Keratinocyte (primary cell): ENCODE measurements at regions not wholly inside any gene's neighbourhood (a gene's known extent, or its start where the extent isn't known, plus 50 kb on each side); places are given as distances from the start of the nearest gene placed in this dataset.

Experiments
- DNase-seq: peaks from one replicate; pipeline ENCODE4 v3.0.0-alpha.2; 2011; ENCODE audit warnings: low read depth, missing footprints, low spot score
- FAIRE-seq: peaks from 2 replicates; lab custom pipeline; 2011; peaks lifted over from hg19 to GRCh38; lab: Jason Lieb, UNC
- H2AFZ ChIP-seq: 2 replicates; pipeline ENCODE4 v1.6.0; 2012; ENCODE audit warnings: low read length, control low read depth, inconsistent platforms; ENCODE audit not compliant: control insufficient read depth
- H3K27ac ChIP-seq: 2 replicates; pipeline ENCODE4 v1.5.1; 2011; ENCODE audit warnings: low read length; ENCODE audit not compliant: control insufficient read depth, insufficient read depth
- H3K27me3 ChIP-seq: 3 replicates; pipeline ENCODE4 v1.6.0; 2011; ENCODE audit warnings: low read length; ENCODE audit not compliant: control insufficient read depth, insufficient read depth; ENCODE audit errors: extremely low read depth
- H3K36me3 ChIP-seq, 2 experiments: 2 replicates in 1 of 2; 3 replicates in 1 of 2; pipeline ENCODE4 v1.5.1; 2011; ENCODE audit warnings: low read length in 2 of 2, mild to moderate bottlenecking in 1 of 2; ENCODE audit not compliant: control insufficient read depth in 2 of 2, insufficient read depth in 2 of 2; ENCODE audit errors: extremely low read depth in 1 of 2
- H3K4me1 ChIP-seq: 3 replicates; pipeline ENCODE4 v1.5.1; 2011; ENCODE audit warnings: low read length; ENCODE audit not compliant: control insufficient read depth, insufficient read depth; ENCODE audit errors: extremely low read depth
- H3K4me2 ChIP-seq: 3 replicates; pipeline ENCODE4 v1.6.0; 2011; ENCODE audit warnings: low read depth, low read length; ENCODE audit not compliant: control insufficient read depth, insufficient read depth; ENCODE audit errors: extremely low read depth
- H3K4me3 ChIP-seq, 3 experiments: fragments of 200-600 bp in 1 of 3; sonication (generic) in 1 of 3; 2 replicates in 2 of 3; 3 replicates in 1 of 3; pipeline ENCODE4 v1.5.1; 2011 to 2016; ENCODE audit warnings: low read length in 3 of 3, mild to moderate bottlenecking in 3 of 3, control low read depth in 2 of 3, inconsistent platforms in 1 of 3, low read depth in 1 of 3, mixed read lengths in 1 of 3, mixed run types in 1 of 3, moderate library complexity in 1 of 3; ENCODE audit not compliant: control insufficient read depth in 2 of 3, insufficient read depth in 2 of 3; ENCODE audit errors: extremely low read depth in 1 of 3
- H3K79me2 ChIP-seq: 2 replicates; pipeline ENCODE4 v1.6.0; 2012; ENCODE audit warnings: low read length; ENCODE audit not compliant: control insufficient read depth, insufficient read depth
- H3K9ac ChIP-seq: 3 replicates; pipeline ENCODE4 v1.6.0; 2011; ENCODE audit warnings: low read length; ENCODE audit not compliant: control insufficient read depth, insufficient read depth; ENCODE audit errors: extremely low read depth
- H3K9me1 ChIP-seq: 3 replicates; pipeline ENCODE4 v1.6.0; 2011; ENCODE audit warnings: low read length; ENCODE audit not compliant: control insufficient read depth, insufficient read depth; ENCODE audit errors: extremely low read depth
- H3K9me3 ChIP-seq: 2 replicates; pipeline ENCODE4 v1.5.1; 2012; ENCODE audit warnings: low read depth, low read length; ENCODE audit not compliant: control insufficient read depth
- H4K20me1 ChIP-seq: 3 replicates; pipeline ENCODE4 v1.6.0; 2011; ENCODE audit warnings: low read length; ENCODE audit not compliant: control insufficient read depth, insufficient read depth; ENCODE audit errors: extremely low read depth
- CTCF ChIP-seq, 3 experiments: IDR thresholded peaks in 1 of 3; conservative IDR thresholded peaks in 1 of 3; optimal IDR thresholded peaks in 1 of 3; 2 replicates in 2 of 3; 3 replicates in 1 of 3; pipeline versions ENCODE3 to v1.5.1; 2011; ENCODE audit warnings: low read length in 3 of 3, mild to moderate bottlenecking in 3 of 3, moderate library complexity in 2 of 3, control low read depth in 1 of 3, inconsistent platforms in 1 of 3; ENCODE audit not compliant: insufficient read depth in 2 of 3; ENCODE audit errors: extremely low read depth in 1 of 3
- EZH2 ChIP-seq: IDR thresholded peaks from one replicate; pipeline ENCODE4 v1.6.1; 2012; ENCODE audit warnings: inconsistent platforms, mild to moderate bottlenecking, low read length, moderate library complexity
- dilution Hi-C: fragments of 300-500 bp; cut with MboI; formaldehyde crosslinking; loops from one replicate; pipeline ENCODE4 v1.7.0; 2020; ENCODE audit warnings: low sequenced_read_pairs; ENCODE audit not compliant: extremely low pct_ligation_motif_present

- dilution Hi-C loops, result no loop called here
- Histone ChIP-seq H3K36me3 (no peaks in the 10 kb centered on the region), H3K4me1 (peaks cover 2% of the 10 kb centered on the region), H3K4me3 (no peak overlapping the region), H4K20me1 (no peaks in the 10 kb centered on the region), H2AFZ (no peak overlapping the region), H3K9me3 (no peaks in the 10 kb centered on the region), H3K9ac (no peak overlapping the region), H3K4me2 (no peak overlapping the region), H3K79me2 (no peaks in the 10 kb centered on the region), H3K27ac (no peak overlapping the region), H3K9me1 (no peaks in the 10 kb centered on the region), H3K27me3 (no peaks in the 10 kb centered on the region)
- no peak for TF ChIP-seq EZH2
- TF ChIP-seq CTCF (optimal IDR thresholded peaks at IDR 0.05 in 1 of 3, IDR thresholded peaks at IDR 0.05 in 1 of 3, conservative IDR thresholded peaks at IDR 0.05 in 1 of 3; ENCODE audit: extremely low read depth in 1 of 3, insufficient read depth in 2 of 3, low read length in 3 of 3), result no peak
- FAIRE-seq (no peak), DNase-seq (no peak)
Observed at GRCh38 chr5:35408146-35408545, 177.9 kb upstream of the PRLR start.

- DNase-seq (no peak), FAIRE-seq (no peak)
- no peaks in the 10 kb centered on the region for H4K20me1 ChIP-seq
- TF ChIP-seq CTCF (optimal IDR thresholded peaks at IDR 0.05 in 1 of 3, IDR thresholded peaks at IDR 0.05 in 1 of 3, conservative IDR thresholded peaks at IDR 0.05 in 1 of 3; ENCODE audit: extremely low read depth in 1 of 3, insufficient read depth in 2 of 3, low read length in 3 of 3), result no peak
- no peak for TF ChIP-seq EZH2
- no peak overlapping the region for H3K9ac ChIP-seq
- no peak overlapping the region for H3K4me3 ChIP-seq
- no peaks in the 10 kb centered on the region for H3K27me3 ChIP-seq
- dilution Hi-C loops, result no loop called here
- no peaks in the 10 kb centered on the region for H3K9me3 ChIP-seq
- no peaks in the 10 kb centered on the region for H3K79me2 ChIP-seq
- H3K4me1 ChIP-seq, result peaks cover 2% of the 10 kb centered on the region
- H3K27ac ChIP-seq, result no peak overlapping the region
- H2AFZ ChIP-seq, result no peak overlapping the region
- H3K4me2 ChIP-seq, result no peak overlapping the region
- no peaks in the 10 kb centered on the region for H3K9me1 ChIP-seq
- no peaks in the 10 kb centered on the region for H3K36me3 ChIP-seq
Observed at GRCh38 chr5:35407697-35408096, 177.4 kb upstream of the PRLR start.
